ENCODE measurements at regions not wholly inside any gene's neighbourhood (a gene's known extent, or its start where the extent isn't known, plus 50 kb on each side); places are given as distances from the start of the nearest gene placed in this dataset.

DNA sequence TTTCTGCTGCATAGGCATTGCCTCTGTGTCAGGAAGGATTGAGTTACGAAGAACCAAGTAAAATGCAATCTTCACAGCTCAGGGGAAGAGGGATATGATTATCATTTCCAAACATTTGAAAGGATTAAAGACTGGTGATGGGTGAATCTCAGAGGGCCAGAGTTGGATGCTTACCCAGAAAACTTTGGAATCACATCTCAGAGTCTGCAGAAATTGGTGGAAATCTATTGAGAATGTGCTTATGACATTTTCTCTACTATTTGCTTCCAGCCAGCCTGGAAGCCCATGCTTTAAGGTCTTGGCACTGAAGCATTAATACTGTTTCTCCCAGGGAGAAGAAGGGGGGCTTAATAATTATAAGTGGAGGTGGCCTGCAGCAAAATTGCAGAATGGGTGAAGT, 1301.4 kb upstream of the PIK3C3 start:
- Histone ChIP-seq H3K27me3 (ENCODE audit: insufficient read depth, low read depth) (no peaks in the 10 kb centered on the region), H3K4me2 (no peak overlapping the region), H3K27ac (no peak overlapping the region), H2AFZ (ENCODE audit: low read depth) (no peak overlapping the region), H3K36me3 (ENCODE audit: insufficient read depth) (no peaks in the 10 kb centered on the region), H3K4me1 (ENCODE audit: low read depth, poor library complexity, severe bottlenecking) (no peaks in the 10 kb centered on the region), H4K20me1 (ENCODE audit: insufficient read depth) (no peaks in the 10 kb centered on the region), H3K4me3 (IDR thresholded peaks at IDR 0.05; ENCODE audit: insufficient read depth, low read depth, low read length) (no peak overlapping the region), H3K79me2 (ENCODE audit: insufficient read depth, low read depth) (no peaks in the 10 kb centered on the region), H3K9ac (no peak overlapping the region)
- TF ChIP-seq, protein P1, sequence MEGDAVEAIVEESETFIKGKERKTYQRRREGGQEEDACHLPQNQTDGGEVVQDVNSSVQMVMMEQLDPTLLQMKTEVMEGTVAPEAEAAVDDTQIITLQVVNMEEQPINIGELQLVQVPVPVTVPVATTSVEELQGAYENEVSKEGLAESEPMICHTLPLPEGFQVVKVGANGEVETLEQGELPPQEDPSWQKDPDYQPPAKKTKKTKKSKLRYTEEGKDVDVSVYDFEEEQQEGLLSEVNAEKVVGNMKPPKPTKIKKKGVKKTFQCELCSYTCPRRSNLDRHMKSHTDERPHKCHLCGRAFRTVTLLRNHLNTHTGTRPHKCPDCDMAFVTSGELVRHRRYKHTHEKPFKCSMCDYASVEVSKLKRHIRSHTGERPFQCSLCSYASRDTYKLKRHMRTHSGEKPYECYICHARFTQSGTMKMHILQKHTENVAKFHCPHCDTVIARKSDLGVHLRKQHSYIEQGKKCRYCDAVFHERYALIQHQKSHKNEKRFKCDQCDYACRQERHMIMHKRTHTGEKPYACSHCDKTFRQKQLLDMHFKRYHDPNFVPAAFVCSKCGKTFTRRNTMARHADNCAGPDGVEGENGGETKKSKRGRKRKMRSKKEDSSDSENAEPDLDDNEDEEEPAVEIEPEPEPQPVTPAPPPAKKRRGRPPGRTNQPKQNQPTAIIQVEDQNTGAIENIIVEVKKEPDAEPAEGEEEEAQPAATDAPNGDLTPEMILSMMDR (conservative IDR thresholded peaks at IDR 0.05; ENCODE audit: low read depth, low read length) = no peak

DNA sequence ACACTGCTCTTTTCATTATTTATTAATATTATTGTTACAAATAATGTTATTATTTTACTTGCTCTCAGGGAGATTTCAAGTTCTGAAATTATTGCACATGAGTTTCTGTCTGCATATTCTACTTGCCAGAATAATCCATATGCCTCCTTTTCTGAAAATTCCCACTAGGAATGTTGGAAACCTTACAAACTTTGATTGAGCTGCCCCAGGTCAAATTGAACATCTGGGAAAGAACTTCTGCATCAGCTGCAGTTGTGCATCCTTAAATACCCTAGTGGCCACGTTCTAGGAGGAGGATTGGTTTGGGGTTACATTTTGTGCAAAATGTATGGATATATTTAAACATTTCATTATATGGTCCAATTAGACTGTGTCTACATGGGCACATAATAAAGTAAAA, 1302.7 kb upstream of the PIK3C3 start:
- no peaks in the 10 kb centered on the region for H3K27me3 ChIP-seq (ENCODE audit: insufficient read depth, low read depth)
- no peak overlapping the region for H3K4me3 ChIP-seq (IDR thresholded peaks at IDR 0.05; ENCODE audit: insufficient read depth, low read depth, low read length)
- H3K4me2 ChIP-seq = no peak overlapping the region
- no peaks in the 10 kb centered on the region for H3K4me1 ChIP-seq (ENCODE audit: low read depth, poor library complexity, severe bottlenecking)
- H3K9ac ChIP-seq = no peak overlapping the region
- H3K79me2 ChIP-seq (ENCODE audit: insufficient read depth, low read depth) = no peaks in the 10 kb centered on the region
- TF ChIP-seq, protein P1 (conservative IDR thresholded peaks at IDR 0.05; ENCODE audit: low read depth, low read length) = no peak
- H4K20me1 ChIP-seq (ENCODE audit: insufficient read depth) = no peaks in the 10 kb centered on the region
- H3K27ac ChIP-seq = no peak overlapping the region
- no peak overlapping the region for H2AFZ ChIP-seq (ENCODE audit: low read depth)
- H3K36me3 ChIP-seq (ENCODE audit: insufficient read depth) = no peaks in the 10 kb centered on the region

DNA sequence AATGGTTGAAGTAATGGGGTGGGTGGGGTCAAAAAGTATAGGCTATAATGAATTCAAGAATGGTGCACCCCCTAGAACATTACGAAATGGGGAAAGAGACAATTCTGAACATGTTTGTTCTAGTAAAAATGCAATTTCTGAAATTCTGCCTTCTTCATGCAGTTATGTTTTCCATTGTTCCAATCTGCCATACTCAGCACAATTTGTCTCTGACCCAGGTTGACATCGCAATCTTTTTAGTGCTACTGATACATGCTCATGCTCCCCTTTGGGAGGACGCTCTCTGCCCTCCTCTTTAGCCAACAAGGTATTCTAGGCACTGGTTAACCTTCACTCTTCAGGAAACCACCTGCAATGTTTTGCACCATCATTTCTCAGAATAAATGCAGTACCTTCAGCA, 1303.9 kb upstream of the PIK3C3 start:
- TF ChIP-seq, protein P1 (conservative IDR thresholded peaks at IDR 0.05; ENCODE audit: low read depth, low read length) = no peak
- Histone ChIP-seq H4K20me1 (ENCODE audit: insufficient read depth) (no peaks in the 10 kb centered on the region), H3K79me2 (ENCODE audit: insufficient read depth, low read depth) (no peaks in the 10 kb centered on the region), H3K36me3 (ENCODE audit: insufficient read depth) (no peaks in the 10 kb centered on the region), H2AFZ (ENCODE audit: low read depth) (no peak overlapping the region), H3K27ac (no peak overlapping the region), H3K4me3 (IDR thresholded peaks at IDR 0.05; ENCODE audit: insufficient read depth, low read depth, low read length) (no peak overlapping the region), H3K9ac (no peak overlapping the region), H3K4me2 (no peak overlapping the region), H3K4me1 (ENCODE audit: low read depth, poor library complexity, severe bottlenecking) (no peaks in the 10 kb centered on the region), H3K27me3 (ENCODE audit: insufficient read depth, low read depth) (no peaks in the 10 kb centered on the region)

DNA sequence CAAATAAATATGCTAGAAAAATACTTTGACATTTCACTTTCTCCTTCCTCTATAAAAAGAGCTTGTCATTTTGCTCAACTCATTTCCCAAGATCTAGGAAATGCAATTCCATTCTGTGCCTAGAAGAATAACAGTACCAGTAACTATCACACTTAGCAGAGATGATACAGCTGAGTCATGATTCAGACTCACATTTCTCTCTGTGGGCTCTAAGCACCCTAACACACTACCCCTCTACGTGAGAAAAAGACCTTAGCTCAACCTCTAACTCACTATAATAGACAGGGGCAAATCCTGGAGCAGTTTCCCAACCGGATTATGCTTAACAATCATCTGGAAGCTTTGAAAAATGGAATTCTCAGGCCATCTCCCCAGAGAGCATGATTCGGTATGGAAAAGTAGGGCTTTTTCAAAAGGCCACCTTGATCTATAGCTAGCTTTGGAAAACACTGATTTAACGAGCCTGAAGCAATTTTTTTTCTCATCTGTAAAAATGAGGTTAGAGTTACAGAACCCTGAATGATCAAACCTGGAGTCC, 1312.3 kb upstream of the PIK3C3 start:
- H3K4me3 ChIP-seq (IDR thresholded peaks at IDR 0.05; ENCODE audit: insufficient read depth, low read depth, low read length) = no peak overlapping the region
- no peak overlapping the region for H3K9ac ChIP-seq
- no peak overlapping the region for H3K27ac ChIP-seq
- no peak overlapping the region for H2AFZ ChIP-seq (ENCODE audit: low read depth)
- no peaks in the 10 kb centered on the region for H3K4me1 ChIP-seq (ENCODE audit: low read depth, poor library complexity, severe bottlenecking)
- H3K4me2 ChIP-seq = no peak overlapping the region
- no peaks in the 10 kb centered on the region for H3K79me2 ChIP-seq (ENCODE audit: insufficient read depth, low read depth)
- H3K36me3 ChIP-seq (ENCODE audit: insufficient read depth) = no peaks in the 10 kb centered on the region
- H4K20me1 ChIP-seq (ENCODE audit: insufficient read depth) = no peaks in the 10 kb centered on the region
- H3K27me3 ChIP-seq (ENCODE audit: insufficient read depth, low read depth) = no peaks in the 10 kb centered on the region
- TF ChIP-seq, protein P1 (conservative IDR thresholded peaks at IDR 0.05; ENCODE audit: low read depth, low read length) = no peak
